Right renal cortex interstitium (tissue), 3 donors: ENCODE measurements at regions not wholly inside any gene's neighbourhood (a gene's known extent, or its start where the extent isn't known, plus 50 kb on each side); places are given as distances from the start of the nearest gene placed in this dataset.

ENCODE experiments used
- DNase-seq, 3 donors: peaks; one replicate each; pipeline ENCODE4 v3.0.0-alpha.2; 2013; ENCODE audit warnings: low read depth in 3 of 3, low spot score in 2 of 3

DNA sequence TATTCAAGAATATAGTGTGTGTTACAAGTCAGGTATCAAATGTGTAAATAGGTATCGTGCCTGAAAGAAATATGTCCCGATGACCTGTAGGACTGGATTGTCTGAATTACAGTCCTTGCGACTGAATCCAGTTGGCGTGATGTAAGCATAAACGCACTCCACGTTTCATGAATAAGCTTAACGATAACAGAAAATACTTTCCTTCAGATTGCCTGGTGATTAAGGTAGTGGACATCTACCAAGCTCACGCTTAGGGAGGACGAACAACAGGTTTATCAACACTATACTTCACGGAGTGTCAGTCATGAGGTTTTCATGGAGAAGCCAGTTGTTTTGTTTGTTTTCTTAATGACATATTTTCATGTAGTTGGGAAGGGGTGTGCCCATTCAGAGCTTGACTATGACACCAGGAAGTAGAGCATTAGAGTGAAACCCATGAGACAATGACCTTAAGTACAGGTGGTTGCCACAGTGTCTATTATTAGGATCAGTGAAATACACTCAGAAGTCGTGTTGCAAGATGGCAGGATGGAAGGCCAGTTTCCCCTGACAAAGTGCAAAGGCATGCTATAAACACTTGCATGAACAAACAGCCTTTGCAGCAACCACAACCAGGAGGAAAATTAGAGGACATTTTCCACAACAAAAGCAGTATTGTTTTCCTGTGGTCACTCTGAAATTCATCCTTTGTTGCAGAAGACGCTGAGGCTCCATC lies 305.8 kb upstream of the PRDM1 start:
- no peak for DNase-seq

- DNase-seq: no peak
Observed at GRCh38 chr6:105779110-105779509, 307.0 kb upstream of the PRDM1 start.

- no peak for DNase-seq
Observed at GRCh38 chr6:105775095-105775494, 311.0 kb upstream of the PRDM1 start.

DNA sequence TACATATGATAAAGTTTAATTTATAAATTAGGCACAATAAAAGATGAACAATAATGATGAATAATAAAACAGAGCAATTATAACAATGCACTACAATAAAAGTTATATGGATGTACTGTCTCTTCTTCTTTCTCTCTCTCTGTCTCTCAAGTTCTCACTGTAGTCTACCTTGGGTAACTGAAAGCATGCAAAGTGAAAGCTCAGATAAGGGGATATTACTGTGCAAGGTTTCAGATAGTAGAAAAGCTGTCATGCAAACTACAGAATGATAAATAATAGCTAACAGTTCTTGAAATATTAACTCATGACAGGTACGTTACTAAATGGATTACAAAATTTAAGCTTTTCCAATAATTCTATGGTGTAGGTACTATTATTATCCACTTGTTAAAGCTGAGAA lies 311.9 kb upstream of the PRDM1 start:
- DNase-seq: no peak

DNA sequence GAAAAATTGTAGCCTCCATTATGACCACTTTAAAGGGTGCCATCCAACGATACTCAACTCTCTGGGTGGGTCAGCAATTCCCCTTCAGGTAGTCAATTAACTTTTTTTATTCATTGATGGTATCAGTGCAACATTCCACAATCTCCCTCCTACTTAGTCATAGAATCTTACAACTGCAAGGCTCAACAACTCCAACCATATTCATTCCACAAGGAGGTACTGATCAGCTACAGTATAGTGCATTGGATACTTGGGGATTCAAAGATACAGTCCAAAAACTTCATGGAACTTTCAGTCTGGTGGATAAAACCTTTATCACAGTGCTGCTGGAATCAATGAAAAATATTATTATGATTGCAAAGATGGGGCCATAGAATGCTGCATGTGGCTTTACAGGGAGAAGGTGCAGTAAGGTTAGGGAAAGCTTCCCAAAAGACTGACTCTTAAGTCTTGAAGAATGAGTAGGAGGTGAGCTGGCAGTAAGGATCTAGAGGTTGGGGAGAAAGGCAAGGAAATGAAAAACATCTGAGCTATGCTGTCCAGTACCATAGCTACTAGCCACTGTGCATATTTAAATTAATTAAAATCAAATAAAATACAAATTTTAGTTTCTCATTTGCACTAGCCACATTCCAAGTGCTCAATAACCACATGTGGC lies 314.7 kb upstream of the PRDM1 start:
- no peak for DNase-seq

- no peak for DNase-seq
Observed at GRCh38 chr6:105769987-105770386, 316.1 kb upstream of the PRDM1 start.

- DNase-seq: no peak
Observed at GRCh38 chr6:105769197-105769596, 316.9 kb upstream of the PRDM1 start.

DNA sequence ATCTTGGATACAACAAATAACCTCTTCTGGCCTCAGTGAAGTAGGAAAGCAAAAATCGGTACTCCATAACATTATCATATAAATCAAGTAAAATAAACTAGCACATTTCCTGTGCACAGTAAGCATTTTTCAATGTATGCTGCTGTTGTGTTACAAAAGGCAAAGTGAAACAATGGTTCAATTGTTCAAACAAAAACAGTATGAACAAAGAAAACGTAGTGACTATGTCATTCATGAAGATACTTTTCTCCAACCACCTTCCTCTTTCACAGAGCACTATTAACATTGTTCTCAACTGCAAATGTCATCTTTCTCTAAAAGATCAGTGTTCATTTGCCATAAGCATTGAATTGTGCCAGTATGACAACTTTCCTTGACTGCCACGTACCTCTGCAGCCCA lies 318.6 kb upstream of the PRDM1 start:
- DNase-seq: no peak

DNA sequence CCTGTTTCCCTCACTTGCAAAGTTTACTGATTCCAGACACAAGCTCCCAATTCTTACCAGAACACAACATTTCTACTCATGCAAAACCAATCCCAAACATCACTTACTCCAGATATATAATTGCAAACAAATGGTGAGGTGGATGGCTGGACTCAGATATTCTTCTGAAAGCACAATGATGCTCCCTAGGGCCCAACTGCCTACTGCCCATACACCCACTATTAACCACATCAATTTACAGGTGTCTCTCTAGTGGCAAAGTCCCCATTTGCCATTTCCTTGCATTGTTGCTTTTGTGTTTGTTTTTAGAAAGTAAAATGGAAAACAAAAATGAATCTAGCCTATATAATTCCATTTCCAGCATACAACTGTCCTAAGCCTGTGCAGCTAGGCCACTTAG lies 320.9 kb upstream of the PRDM1 start:
- DNase-seq: no peak

- DNase-seq: no peak
Observed at GRCh38 chr6:105764315-105764714, 321.8 kb upstream of the PRDM1 start.

DNA sequence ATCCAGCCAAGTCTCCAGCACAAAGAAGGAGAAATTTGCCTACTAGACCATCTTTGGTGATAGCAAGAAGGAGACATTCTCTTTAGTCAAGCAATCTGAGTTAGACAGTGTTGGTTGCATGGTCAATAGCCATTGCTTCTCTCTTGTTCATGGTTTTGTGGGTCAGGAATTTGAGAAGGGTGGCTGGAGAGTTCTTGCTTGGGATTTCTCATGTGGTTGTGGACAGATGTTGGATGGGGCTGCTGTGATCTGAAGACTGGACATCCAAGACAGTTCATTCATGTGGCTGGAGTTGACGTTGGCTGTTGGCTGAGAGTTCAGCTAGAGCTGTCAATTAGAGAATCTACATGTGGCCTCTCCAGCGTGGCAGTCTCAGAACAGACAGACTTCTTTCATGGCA lies 322.3 kb upstream of the PRDM1 start:
- DNase-seq: no peak

DNA sequence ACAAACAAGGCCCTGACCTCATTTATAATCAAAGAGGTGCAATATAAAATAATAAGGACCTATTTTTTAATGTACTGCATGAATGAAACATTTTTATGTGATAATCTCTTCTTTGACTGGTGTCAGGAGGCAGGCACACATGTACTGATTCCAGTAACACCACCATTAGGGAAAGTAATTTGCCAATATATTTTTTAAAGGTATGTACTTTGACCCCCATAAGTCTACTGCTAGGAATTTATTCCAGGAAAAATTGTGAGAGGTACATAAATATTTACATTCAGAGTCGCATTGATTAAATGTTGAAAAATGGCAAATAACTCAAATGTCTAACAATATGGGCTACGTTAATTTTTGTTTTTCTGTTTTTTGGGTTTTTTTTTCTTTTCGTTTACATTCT lies 325.4 kb upstream of the PRDM1 start:
- no peak for DNase-seq

DNA sequence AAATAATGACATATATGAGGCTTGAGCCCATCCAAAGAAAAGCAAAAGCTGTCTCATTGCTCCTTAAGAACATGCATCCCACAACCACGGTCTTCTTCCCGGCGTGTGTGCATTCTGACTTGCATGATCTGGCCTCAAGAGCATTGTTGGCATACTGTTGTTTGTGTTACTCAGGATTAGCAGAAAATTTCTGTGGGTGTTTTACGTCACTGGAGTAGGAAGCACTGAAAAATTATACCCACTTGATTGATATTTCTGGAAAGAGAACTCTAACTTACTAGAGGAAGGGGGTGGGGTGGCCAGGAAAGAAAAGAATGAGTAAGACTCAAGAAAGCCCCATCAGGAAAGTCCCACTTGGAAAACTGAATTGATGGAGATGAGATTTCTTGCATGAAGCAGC lies 326.2 kb upstream of the PRDM1 start:
- DNase-seq: no peak

DNA sequence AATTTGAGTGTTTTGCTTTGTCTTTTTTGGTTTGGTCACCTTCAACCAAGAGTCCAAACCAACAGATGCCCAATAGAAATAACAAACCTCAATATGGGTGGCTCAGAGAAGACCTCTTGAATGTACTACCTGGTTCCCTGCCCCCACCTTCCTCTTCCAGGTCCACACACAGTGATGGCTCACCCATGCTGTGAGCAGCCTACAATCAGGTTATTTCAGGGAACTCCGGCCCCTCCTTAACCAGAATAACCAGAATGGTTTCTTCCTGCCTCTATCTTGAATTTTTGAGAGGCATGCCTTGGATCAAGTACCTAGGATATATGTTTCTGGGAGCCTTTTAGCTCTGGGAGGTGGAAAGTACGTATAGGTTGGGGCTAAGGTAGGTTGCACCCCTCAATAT lies 327.1 kb upstream of the PRDM1 start:
- DNase-seq: no peak

DNA sequence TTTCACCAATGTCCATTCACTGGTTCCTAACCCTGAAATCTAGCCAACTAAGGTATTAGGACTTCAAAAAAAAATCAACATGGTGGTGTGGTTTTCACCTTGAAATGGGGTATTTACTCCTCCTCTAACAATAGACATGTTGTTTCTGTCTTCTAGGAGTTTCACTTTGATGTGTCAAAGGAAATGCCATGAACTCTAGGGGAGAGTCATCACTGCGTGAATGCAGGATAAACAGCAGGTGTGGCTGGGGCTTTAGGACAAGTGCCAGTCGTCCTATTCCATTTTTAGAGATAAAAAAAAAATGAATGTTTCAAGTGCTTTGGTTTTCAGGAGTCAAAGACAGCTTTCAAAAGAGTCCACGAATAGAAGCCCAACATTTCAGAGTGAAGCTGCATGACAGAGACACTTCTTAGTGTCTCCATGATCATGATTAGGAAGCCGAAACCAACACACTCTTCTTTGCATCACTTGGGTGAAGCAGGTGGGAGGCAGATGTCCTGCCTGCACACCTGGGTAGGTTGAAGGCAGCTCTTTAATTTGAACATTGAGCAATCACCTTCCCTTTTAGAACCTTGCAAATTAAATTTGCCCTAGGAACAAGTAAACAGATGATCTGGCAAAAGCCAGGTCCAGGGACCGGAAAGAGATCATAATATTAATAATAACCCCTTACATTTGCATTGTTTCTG lies 328.5 kb upstream of the PRDM1 start:
- DNase-seq: no peak

GRCh38 chr6:105755885-105756284 lies 330.3 kb upstream of the PRDM1 start:
- DNase-seq: no peak

DNA sequence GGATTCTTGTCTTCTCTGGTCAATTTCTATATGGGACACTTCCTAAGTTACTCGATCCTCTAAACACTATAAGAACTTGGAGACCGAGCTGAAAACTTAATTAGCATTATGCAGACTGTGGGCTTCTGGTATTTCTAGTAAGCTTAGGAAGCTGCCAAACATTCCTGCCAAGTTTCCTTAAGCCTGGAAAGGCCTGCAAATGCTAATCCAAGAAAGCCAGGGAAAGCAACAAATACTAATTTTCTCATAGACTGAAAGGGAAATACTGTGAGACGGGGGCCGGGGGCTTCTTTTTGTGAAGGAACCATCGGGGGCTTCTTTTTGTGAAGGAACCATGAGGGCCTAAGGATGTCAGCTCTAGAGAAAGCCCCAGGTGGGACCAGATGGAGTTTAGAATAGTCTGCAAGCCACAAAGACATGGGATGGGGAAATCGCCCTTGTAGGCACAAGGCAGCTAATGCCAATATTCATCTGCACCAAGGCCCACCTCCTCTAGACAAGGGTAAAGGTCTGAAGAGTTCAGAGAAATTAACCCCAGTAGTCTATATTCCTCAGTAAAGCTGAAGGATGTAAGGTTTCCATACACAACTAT lies 332.4 kb upstream of the PRDM1 start:
- DNase-seq: no peak

DNA sequence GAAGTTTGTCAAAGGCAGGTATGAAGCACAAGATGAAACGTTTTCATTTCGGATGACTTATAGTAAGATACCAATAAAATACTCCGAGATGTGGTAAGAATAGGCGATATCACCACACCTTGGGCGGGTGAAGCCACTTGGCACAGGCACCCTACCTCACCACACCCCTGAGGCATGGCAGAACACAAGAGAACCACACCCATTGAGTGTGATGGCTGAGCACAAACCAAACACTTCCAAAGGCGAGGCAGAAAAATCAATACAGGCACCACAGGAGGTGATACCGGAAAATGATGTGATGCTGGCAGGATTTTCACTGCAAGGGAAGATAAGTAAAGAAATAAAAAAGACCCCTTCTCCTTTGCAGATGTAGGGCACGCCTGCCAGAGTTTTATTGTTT lies 332.9 kb upstream of the PRDM1 start:
- no peak for DNase-seq

GRCh38 chr6:105750089-105750488 lies 336.0 kb upstream of the PRDM1 start:
- DNase-seq: no peak

DNA sequence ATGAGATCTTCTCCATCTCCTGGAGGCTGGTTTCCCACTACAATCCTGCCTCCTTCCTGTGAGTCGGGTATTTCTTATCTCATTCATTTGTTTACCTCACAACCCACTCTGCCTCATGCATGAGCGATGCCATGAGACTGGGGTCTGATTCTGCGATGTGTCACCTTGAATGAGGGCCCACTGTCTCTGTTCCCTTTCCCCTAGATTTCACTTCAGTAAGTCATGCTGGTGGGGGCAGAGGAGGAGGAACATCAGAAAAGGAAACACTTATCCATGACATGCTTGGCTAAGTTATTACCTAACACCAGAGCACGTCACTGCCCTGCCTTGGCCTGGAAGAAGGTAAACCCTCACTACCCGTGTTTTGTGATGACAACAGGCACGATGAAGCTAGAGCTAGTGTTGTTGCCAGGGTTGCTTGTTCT lies 337.4 kb upstream of the PRDM1 start:
- DNase-seq: no peak

DNA sequence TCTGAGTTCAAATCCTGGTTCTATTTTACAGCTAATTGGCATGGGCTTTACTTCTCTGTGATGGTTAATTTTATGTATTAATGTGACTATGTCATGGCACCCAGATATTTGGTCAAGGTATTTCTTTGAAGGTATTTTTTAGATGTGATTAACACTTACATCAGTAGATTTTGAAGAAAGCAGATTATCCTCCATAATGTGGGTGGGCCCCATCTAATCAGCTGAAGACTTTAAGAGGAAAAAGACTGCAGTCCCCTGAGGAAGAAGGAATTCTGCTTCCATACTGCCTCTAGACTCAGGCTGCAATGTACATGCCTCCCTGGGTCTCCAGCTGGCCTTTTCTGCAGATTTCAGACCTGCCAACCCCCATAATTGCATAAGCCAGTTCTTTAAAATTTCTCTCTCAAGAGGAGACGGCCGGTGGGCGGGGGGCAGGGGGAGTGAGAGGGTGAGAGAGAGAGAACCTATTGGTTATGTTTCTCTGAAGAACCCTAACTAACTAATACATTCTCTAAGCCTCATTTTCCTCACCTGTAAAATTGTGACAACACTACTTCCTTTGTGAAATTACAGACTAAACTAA lies 338.2 kb upstream of the PRDM1 start:
- DNase-seq: no peak
